Esophagus muscularis mucosa (tissue), 4 donors: ENCODE measurements at regions not wholly inside any gene's neighbourhood (a gene's known extent, or its start where the extent isn't known, plus 50 kb on each side); places are given as distances from the start of the nearest gene placed in this dataset.

Source experiments
- CTCF ChIP-seq, 3 experiments: fragments of 200-600 bp in 2 of 3; fragments of 450-650 bp in 1 of 3; sonication (generic) in 2 of 3; IDR thresholded peaks; one replicate each; pipeline ENCODE4 v1.5.1; 2017 to 2019; ENCODE audit warnings: antibody characterized with exemption in 3 of 3, mild to moderate bottlenecking in 2 of 3, moderate library complexity in 1 of 3
- EP300 ChIP-seq: sonication (generic); formaldehyde crosslinking; IDR thresholded peaks from one replicate; pipeline ENCODE4 v1.6.1; 2017; ENCODE audit warnings: antibody characterized with exemption
- POLR2A ChIP-seq: fragments of 450-650 bp; IDR thresholded peaks from one replicate; pipeline ENCODE4 v1.6.1; 2017; ENCODE audit warnings: antibody characterized with exemption, moderate library complexity, mild to moderate bottlenecking, low read depth
- POLR2AphosphoS5 ChIP-seq, 2 donors: sonication (generic); formaldehyde crosslinking; IDR thresholded peaks; one replicate each; pipeline ENCODE4 v1.6.1; 2017; ENCODE audit warnings: antibody characterized with exemption in 2 of 2

- no peak for TF ChIP-seq CTCF (IDR thresholded peaks at IDR 0.05)
- no peak for TF ChIP-seq POLR2A
- no peak for TF ChIP-seq POLR2AphosphoS5 (IDR thresholded peaks at IDR 0.05)
- no peak for TF ChIP-seq EP300
Measured at GRCh38 chr11:106497321-106497720, 419.9 kb downstream of the AASDHPPT start.
